Endothelial cell of umbilical vein (primary cell): ENCODE measurements at regions not wholly inside any gene's neighbourhood (a gene's known extent, or its start where the extent isn't known, plus 50 kb on each side); places are given as distances from the start of the nearest gene placed in this dataset.

Experiments
- BruUV-seq: library from RNA; stranded (reverse); fragments of 400-500 nt; replicated peaks from 2 replicates; lab custom pipeline; 2021; lab: Mats Ljungman, UMichigan
- CTCF ChIA-PET: fragments of 300-600, 350-600 bp; sonication (Branson Sonifier 250); formaldehyde crosslinking; loops from one replicate; lab custom pipeline; 2021; ENCODE audit warnings: antibody characterized with exemption, inconsistent platforms; lab: Charles Lee
- POLR2A ChIA-PET: fragments of 300-600, 350-600 bp; sonication (Branson Sonifier 250); formaldehyde crosslinking; loops from one replicate; lab custom pipeline; 2021; ENCODE audit warnings: antibody characterized with exemption, inconsistent platforms; lab: Charles Lee
- DNase-seq: peaks from one replicate; pipeline ENCODE4 v3.0.0-alpha.2; 2011; ENCODE audit warnings: low read depth, low spot score
- FAIRE-seq: peaks from 2 replicates; lab custom pipeline; 2011; peaks lifted over from hg19 to GRCh38; lab: Jason Lieb, UNC
- H2AFZ ChIP-seq: 2 replicates; pipeline ENCODE4 v1.6.0; 2012; ENCODE audit warnings: low read depth, low read length, control low read depth, inconsistent platforms
- H3K27ac ChIP-seq: 2 replicates; pipeline ENCODE4 v1.5.1; 2011; ENCODE audit warnings: low read depth, mild to moderate bottlenecking, control low read depth, low read length, moderate library complexity; ENCODE audit not compliant: insufficient read depth
- H3K27me3 ChIP-seq, 2 experiments: 2 replicates each; pipeline versions ENCODE4 v1.6.0 to v1.6.1; 2011; ENCODE audit warnings: low read length in 2 of 2, mixed read lengths in 1 of 2; ENCODE audit not compliant: control insufficient read depth in 2 of 2, insufficient read depth in 2 of 2
- H3K36me3 ChIP-seq, 2 experiments: 2 replicates in 1 of 2; 3 replicates in 1 of 2; pipeline ENCODE4 v1.5.1; 2011; ENCODE audit warnings: low read length in 2 of 2, mild to moderate bottlenecking in 1 of 2, moderate library complexity in 1 of 2; ENCODE audit not compliant: control insufficient read depth in 2 of 2, insufficient read depth in 2 of 2; ENCODE audit errors: extremely low read depth in 1 of 2
- H3K4me1 ChIP-seq: 3 replicates; pipeline ENCODE4 v1.5.1; 2011; ENCODE audit warnings: mild to moderate bottlenecking, low read length; ENCODE audit not compliant: control insufficient read depth, insufficient read depth; ENCODE audit errors: extremely low read depth
- H3K4me2 ChIP-seq: 2 replicates; pipeline ENCODE4 v1.6.1; 2011; ENCODE audit warnings: low read length, control low read depth, mixed read lengths; ENCODE audit not compliant: insufficient read depth
- H3K4me3 ChIP-seq, 3 experiments: fragments of 200-600 bp in 1 of 3; sonication (generic), shearing (Covaris generic) in 1 of 3; replicated peaks in 1 of 3; 2 replicates each; pipeline ENCODE4 v1.5.1; 2011 to 2016; ENCODE audit warnings: control low read depth in 3 of 3, low read length in 3 of 3, mild to moderate bottlenecking in 2 of 3, inconsistent platforms in 1 of 3, low read depth in 1 of 3, moderate library complexity in 1 of 3; ENCODE audit not compliant: insufficient read depth in 1 of 3
- H3K79me2 ChIP-seq: 2 replicates; pipeline ENCODE4 v1.6.0; 2012; ENCODE audit warnings: low read length, inconsistent platforms; ENCODE audit not compliant: control insufficient read depth, insufficient read depth
- H3K9ac ChIP-seq: replicated peaks from 2 replicates; pipeline ENCODE3; 2011; ENCODE audit warnings: low read length, control low read depth; ENCODE audit not compliant: insufficient read depth; ENCODE audit errors: extremely low read depth
- H3K9me1 ChIP-seq: replicated peaks from 3 replicates; pipeline ENCODE4 v1.6.0; 2011; ENCODE audit warnings: mild to moderate bottlenecking, low read length; ENCODE audit not compliant: control insufficient read depth, insufficient read depth; ENCODE audit errors: extremely low read depth
- H3K9me3 ChIP-seq: replicated peaks from 2 replicates; pipeline ENCODE4 v1.5.1; 2012; ENCODE audit warnings: low read length, inconsistent platforms; ENCODE audit not compliant: control insufficient read depth, insufficient read depth
- H4K20me1 ChIP-seq: replicated peaks from 2 replicates; pipeline ENCODE3; 2011; ENCODE audit warnings: mild to moderate bottlenecking, low read length; ENCODE audit not compliant: control insufficient read depth, insufficient read depth; ENCODE audit errors: extremely low read depth
- EZH2 ChIP-seq: IDR thresholded peaks from 2 replicates; pipeline ENCODE4 v1.6.1; 2012; ENCODE audit warnings: borderline replicate concordance, low read depth, mild to moderate bottlenecking, moderate library complexity, low read length, inconsistent platforms; ENCODE audit not compliant: severe bottlenecking
- FOS ChIP-seq: IDR thresholded peaks from 2 replicates; pipeline ENCODE4 v1.6.1; 2011; ENCODE audit warnings: mild to moderate bottlenecking, low read length, moderate library complexity, borderline replicate concordance; ENCODE audit not compliant: insufficient read depth
- GATA2 ChIP-seq: IDR thresholded peaks from 2 replicates; pipeline ENCODE4 v1.7.0; 2011; ENCODE audit warnings: low read depth, mild to moderate bottlenecking, moderate library complexity, mixed read lengths, low read length; ENCODE audit not compliant: insufficient read length, insufficient read depth
- JUN ChIP-seq: IDR thresholded peaks from 2 replicates; pipeline ENCODE4 v1.6.1; 2011; ENCODE audit warnings: borderline replicate concordance, low read depth; ENCODE audit not compliant: insufficient read length, insufficient read depth
- MAX ChIP-seq: IDR thresholded peaks from 2 replicates; pipeline ENCODE4 v1.6.1; 2011; ENCODE audit not compliant: insufficient read depth, insufficient read length
- MYC ChIP-seq: IDR thresholded peaks from one replicate; pipeline ENCODE4 v1.6.1; 2011; ENCODE audit warnings: mild to moderate bottlenecking, low read depth, low read length
- POLR2A ChIP-seq: IDR thresholded peaks from 2 replicates; pipeline ENCODE4 v1.6.1; 2012; ENCODE audit warnings: low read depth, mild to moderate bottlenecking, control low read depth, low read length
- POLR2AphosphoS5 ChIP-seq: IDR thresholded peaks from 2 replicates; pipeline ENCODE4 v1.6.1; 2012; ENCODE audit warnings: low read depth, mild to moderate bottlenecking, control low read depth, low read length, moderate library complexity; ENCODE audit not compliant: insufficient read depth
- dilution Hi-C: fragments of 300-500 bp; cut with MboI; formaldehyde crosslinking; loops from one replicate; pipeline ENCODE4 v1.15.0; 2019; ENCODE audit warnings: low sequenced_read_pairs; ENCODE audit not compliant: extremely low pct_ligation_motif_present
- intact Hi-C: fragments of 100-400 bp; cut with micrococcal nuclease; formaldehyde crosslinking; loops from one replicate; pipeline ENCODE4 v1.10.0; 2022
- TF ChIP-seq, protein P1 (sequence below), 2 donors: IDR thresholded peaks; 1 replicate in 1 of 2; 2 replicates in 1 of 2; pipeline ENCODE4 v1.5.1; 2011; ENCODE audit warnings: low read length in 2 of 2, mild to moderate bottlenecking in 2 of 2, moderate library complexity in 2 of 2, control low read depth in 1 of 2, inconsistent platforms in 1 of 2, low read depth in 1 of 2; ENCODE audit not compliant: insufficient read depth in 1 of 2; ENCODE audit errors: extremely low read depth in 1 of 2

GRCh38 chr11:133716602-133717001 lies 128.7 kb downstream of the SPATA19 start:
- POLR2A ChIA-PET: no interaction called here
- Histone ChIP-seq H2AFZ (no peak overlapping the region), H3K36me3 (no peaks in the 10 kb centered on the region), H3K9me3 (no peaks in the 10 kb centered on the region), H3K79me2 (no peaks in the 10 kb centered on the region), H3K4me1 (no peaks in the 10 kb centered on the region), H3K4me2 (no peak overlapping the region), H3K27me3 (no peaks in the 10 kb centered on the region), H3K27ac (no peak overlapping the region), H3K4me3 (no peak overlapping the region), H4K20me1 (no peaks in the 10 kb centered on the region), H3K9me1 (no peaks in the 10 kb centered on the region), H3K9ac (no peak overlapping the region)
- TF ChIP-seq FOS: no peak
- TF ChIP-seq POLR2AphosphoS5: no peak
- no peak for TF ChIP-seq MAX
- no peak for TF ChIP-seq JUN
- TF ChIP-seq GATA2: no peak
- DNase-seq: no peak
- CTCF ChIA-PET: no interaction called here
- no TSS peak for BruUV-seq
- intact Hi-C loops: no loop called here
- no peak for FAIRE-seq
- dilution Hi-C loops: no loop called here

DNA sequence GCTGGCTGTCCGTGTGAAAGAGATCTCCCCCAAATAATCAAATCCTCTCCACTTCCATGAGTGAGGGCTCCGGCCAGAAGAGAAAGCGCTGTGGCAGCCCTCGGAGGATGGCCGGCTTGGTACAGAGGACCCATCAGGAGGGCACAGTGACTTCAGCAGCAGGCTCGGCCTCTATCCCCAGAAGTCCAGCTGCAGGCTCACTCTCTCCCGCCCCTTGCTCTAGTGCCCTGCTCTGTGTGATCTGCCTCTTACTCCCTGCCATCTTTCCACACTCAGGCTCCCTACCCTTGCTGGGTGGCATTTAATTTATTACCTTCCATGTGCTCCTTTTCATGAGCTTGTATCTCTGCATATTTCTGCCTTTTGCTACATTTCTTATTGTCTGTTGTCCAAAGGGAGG lies 129.7 kb downstream of the SPATA19 start:
- Histone ChIP-seq H3K27ac (no peak overlapping the region), H2AFZ (no peak overlapping the region), H3K9me3 (no peaks in the 10 kb centered on the region), H3K4me3 (no peak overlapping the region), H3K27me3 (no peaks in the 10 kb centered on the region), H3K4me1 (no peaks in the 10 kb centered on the region), H3K79me2 (no peaks in the 10 kb centered on the region), H3K9ac (no peak overlapping the region), H3K9me1 (no peaks in the 10 kb centered on the region), H3K36me3 (no peaks in the 10 kb centered on the region), H4K20me1 (no peaks in the 10 kb centered on the region), H3K4me2 (no peak overlapping the region)
- FAIRE-seq (no peak), DNase-seq (no peak)
- ChIA-PET POLR2A (no interaction called here), CTCF (no interaction called here)
- no TSS peak for BruUV-seq
- no peak for TF ChIP-seq EZH2
- no peak for TF ChIP-seq POLR2A
- no peak for TF ChIP-seq MYC
- TF ChIP-seq, protein P1, sequence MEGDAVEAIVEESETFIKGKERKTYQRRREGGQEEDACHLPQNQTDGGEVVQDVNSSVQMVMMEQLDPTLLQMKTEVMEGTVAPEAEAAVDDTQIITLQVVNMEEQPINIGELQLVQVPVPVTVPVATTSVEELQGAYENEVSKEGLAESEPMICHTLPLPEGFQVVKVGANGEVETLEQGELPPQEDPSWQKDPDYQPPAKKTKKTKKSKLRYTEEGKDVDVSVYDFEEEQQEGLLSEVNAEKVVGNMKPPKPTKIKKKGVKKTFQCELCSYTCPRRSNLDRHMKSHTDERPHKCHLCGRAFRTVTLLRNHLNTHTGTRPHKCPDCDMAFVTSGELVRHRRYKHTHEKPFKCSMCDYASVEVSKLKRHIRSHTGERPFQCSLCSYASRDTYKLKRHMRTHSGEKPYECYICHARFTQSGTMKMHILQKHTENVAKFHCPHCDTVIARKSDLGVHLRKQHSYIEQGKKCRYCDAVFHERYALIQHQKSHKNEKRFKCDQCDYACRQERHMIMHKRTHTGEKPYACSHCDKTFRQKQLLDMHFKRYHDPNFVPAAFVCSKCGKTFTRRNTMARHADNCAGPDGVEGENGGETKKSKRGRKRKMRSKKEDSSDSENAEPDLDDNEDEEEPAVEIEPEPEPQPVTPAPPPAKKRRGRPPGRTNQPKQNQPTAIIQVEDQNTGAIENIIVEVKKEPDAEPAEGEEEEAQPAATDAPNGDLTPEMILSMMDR (IDR thresholded peaks at IDR 0.05; ENCODE audit: extremely low read depth in 1 of 2, insufficient read depth in 1 of 2, low read depth in 1 of 2, low read length in 2 of 2): no peak
- no peak for TF ChIP-seq POLR2AphosphoS5
- TF ChIP-seq FOS: no peak
- TF ChIP-seq GATA2: no peak
- no peak for TF ChIP-seq MAX
- TF ChIP-seq JUN: no peak
- intact Hi-C loops (no loop called here), dilution Hi-C loops (no loop called here)
